Uterus (tissue), 2 donors: ENCODE measurements at regions not wholly inside any gene's neighbourhood (a gene's known extent, or its start where the extent isn't known, plus 50 kb on each side); places are given as distances from the start of the nearest gene placed in this dataset.

Experiments
- POLR2A ChIP-seq, 2 donors: fragments of 450-650 bp; IDR thresholded peaks; one replicate each; pipeline ENCODE4 v1.6.1; 2016; ENCODE audit warnings: antibody characterized with exemption in 2 of 2, mild to moderate bottlenecking in 1 of 2, moderate library complexity in 1 of 2
- TF ChIP-seq, protein P1 (sequence below), 4 experiments: fragments of 200-600 bp in 2 of 4; fragments of 450-650 bp in 2 of 4; sonication (generic) in 2 of 4; IDR thresholded peaks; one replicate each; pipeline ENCODE4 v1.5.1; 2016 to 2019; ENCODE audit warnings: antibody characterized with exemption in 4 of 4, mild to moderate bottlenecking in 2 of 4, moderate library complexity in 1 of 4

GRCh38 chr1:14310476-14310875 lies 288.0 kb upstream of the KAZN start:
- TF ChIP-seq, protein P1, sequence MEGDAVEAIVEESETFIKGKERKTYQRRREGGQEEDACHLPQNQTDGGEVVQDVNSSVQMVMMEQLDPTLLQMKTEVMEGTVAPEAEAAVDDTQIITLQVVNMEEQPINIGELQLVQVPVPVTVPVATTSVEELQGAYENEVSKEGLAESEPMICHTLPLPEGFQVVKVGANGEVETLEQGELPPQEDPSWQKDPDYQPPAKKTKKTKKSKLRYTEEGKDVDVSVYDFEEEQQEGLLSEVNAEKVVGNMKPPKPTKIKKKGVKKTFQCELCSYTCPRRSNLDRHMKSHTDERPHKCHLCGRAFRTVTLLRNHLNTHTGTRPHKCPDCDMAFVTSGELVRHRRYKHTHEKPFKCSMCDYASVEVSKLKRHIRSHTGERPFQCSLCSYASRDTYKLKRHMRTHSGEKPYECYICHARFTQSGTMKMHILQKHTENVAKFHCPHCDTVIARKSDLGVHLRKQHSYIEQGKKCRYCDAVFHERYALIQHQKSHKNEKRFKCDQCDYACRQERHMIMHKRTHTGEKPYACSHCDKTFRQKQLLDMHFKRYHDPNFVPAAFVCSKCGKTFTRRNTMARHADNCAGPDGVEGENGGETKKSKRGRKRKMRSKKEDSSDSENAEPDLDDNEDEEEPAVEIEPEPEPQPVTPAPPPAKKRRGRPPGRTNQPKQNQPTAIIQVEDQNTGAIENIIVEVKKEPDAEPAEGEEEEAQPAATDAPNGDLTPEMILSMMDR (IDR thresholded peaks at IDR 0.05), result no peak
- no peak for TF ChIP-seq POLR2A (IDR thresholded peaks at IDR 0.05)
